B cell (primary cell): ENCODE measurements at regions not wholly inside any gene's neighbourhood (a gene's known extent, or its start where the extent isn't known, plus 50 kb on each side); places are given as distances from the start of the nearest gene placed in this dataset.

Experiments
- ATAC-seq: fragments of 200-7000 bp; cut with Tn5 transposase; one replicate; pipeline ENCODE4 v1.10.0; 2021; ENCODE audit warnings: low read depth, mild to moderate bottlenecking, moderate number of reproducible peaks, moderate library complexity
- CTCF ChIA-PET: fragments of 350-600 bp; sonication (Branson Sonifier 250); formaldehyde crosslinking; loops from one replicate; lab custom pipeline; 2021; ENCODE audit warnings: antibody characterized with exemption, inconsistent platforms; lab: Charles Lee
- POLR2A ChIA-PET: fragments of 350-600 bp; sonication (Branson Sonifier 250); formaldehyde crosslinking; loops from one replicate; lab custom pipeline; 2021; ENCODE audit warnings: antibody characterized with exemption; lab: Charles Lee
- DNase-seq: peaks from one replicate; pipeline ENCODE4 v3.0.0; 2013
- H2AFZ ChIP-seq: 2 replicates; pipeline ENCODE4 v1.6.1; 2012; ENCODE audit warnings: mild to moderate bottlenecking, low read depth, low read length; ENCODE audit not compliant: insufficient read depth, poor library complexity, severe bottlenecking
- H3K27ac ChIP-seq, 2 donors: 1 replicate in 1 of 2; 2 replicates in 1 of 2; pipeline ENCODE4 v1.5.1; 2012 to 2013; ENCODE audit warnings: low read length in 2 of 2, mild to moderate bottlenecking in 2 of 2, moderate library complexity in 1 of 2
- H3K27me3 ChIP-seq, 4 experiments: fragments of 200-600 bp in 1 of 4; sonication (generic) in 1 of 4; replicated peaks in 1 of 4; 1 replicate in 2 of 4; 2 replicates in 2 of 4; pipeline versions ENCODE4 v1.6.1 to v1.7.0; 2013 to 2016; ENCODE audit warnings: low read length in 3 of 4, mild to moderate bottlenecking in 2 of 4, mixed read lengths in 1 of 4, moderate library complexity in 1 of 4; ENCODE audit not compliant: insufficient read depth in 4 of 4, control insufficient read depth in 3 of 4; ENCODE audit errors: control extremely low read depth in 1 of 4
- H3K36me3 ChIP-seq, 2 experiments: replicated peaks in 1 of 2; 1 replicate in 1 of 2; 2 replicates in 1 of 2; pipeline versions ENCODE4 v1.6.1 to v1.7.1; 2013; ENCODE audit warnings: low read length in 1 of 2; ENCODE audit not compliant: insufficient read depth in 2 of 2, control insufficient read depth in 1 of 2; ENCODE audit errors: control extremely low read depth in 1 of 2, extremely low read depth in 1 of 2
- H3K4me1 ChIP-seq, 2 donors: fragments of 200-600 bp in 1 of 2; sonication (generic) in 1 of 2; 1 replicate in 1 of 2; 2 replicates in 1 of 2; pipeline versions ENCODE4 v1.5.1 to v1.6.1; 2013 to 2017; ENCODE audit warnings: low read length in 2 of 2; ENCODE audit not compliant: control insufficient read depth in 2 of 2, insufficient read depth in 2 of 2
- H3K4me2 ChIP-seq: replicated peaks from 2 replicates; pipeline ENCODE3; 2012; ENCODE audit warnings: mild to moderate bottlenecking, low read depth, low read length; ENCODE audit not compliant: poor library complexity, severe bottlenecking
- H3K4me3 ChIP-seq, 5 experiments: fragments of 200-600 bp in 1 of 5; sonication (generic) in 1 of 5; 1 replicate in 3 of 5; 2 replicates in 2 of 5; pipeline versions ENCODE4 v1.5.1 to v1.7.0; 2011 to 2016; ENCODE audit warnings: low read length in 4 of 5, mild to moderate bottlenecking in 4 of 5, low read depth in 2 of 5, control low read depth in 1 of 5, moderate library complexity in 1 of 5; ENCODE audit not compliant: insufficient read depth in 1 of 5; ENCODE audit errors: control extremely low read depth in 1 of 5, extremely low read depth in 1 of 5
- H3K79me2 ChIP-seq: fragments of 200-600 bp; sonication (generic); one replicate; pipeline ENCODE4 v1.6.0; 2016; ENCODE audit warnings: low read length; ENCODE audit not compliant: control insufficient read depth, insufficient read depth
- H3K9ac ChIP-seq: fragments of 200-600 bp; sonication (generic); 2 replicates; pipeline ENCODE4 v1.6.1; 2017; ENCODE audit warnings: mild to moderate bottlenecking, low read length, moderate library complexity
- H3K9me3 ChIP-seq, 3 donors: one replicate each; pipeline versions ENCODE4 v1.6.1 to v1.7.1; 2013; ENCODE audit warnings: low read length in 2 of 3; ENCODE audit not compliant: control insufficient read depth in 2 of 3, insufficient read depth in 1 of 3; ENCODE audit errors: control extremely low read depth in 1 of 3
- H4K20me1 ChIP-seq: 2 replicates; pipeline ENCODE4 v1.6.0; 2012; ENCODE audit warnings: mild to moderate bottlenecking, low read length; ENCODE audit not compliant: insufficient read depth, control insufficient read depth, poor library complexity, severe bottlenecking
- H3K27ac Mint-ChIP-seq: one replicate; pipeline ENCODE4 v1.8.0; 2021; ENCODE audit warnings: mixed read lengths
- H3K27me3 Mint-ChIP-seq: one replicate; pipeline ENCODE4 v1.8.0; 2021; ENCODE audit warnings: mixed read lengths
- H3K4me1 Mint-ChIP-seq: one replicate; pipeline ENCODE4 v1.8.0; 2021; ENCODE audit warnings: mixed read lengths
- H3K4me3 Mint-ChIP-seq: one replicate; pipeline ENCODE4 v1.8.0; 2021; ENCODE audit warnings: mixed read lengths
- H3K9me3 Mint-ChIP-seq: one replicate; pipeline ENCODE4 v1.8.0; 2022; ENCODE audit warnings: mixed read lengths; ENCODE audit not compliant: insufficient read depth
- CTCF ChIP-seq: fragments of 200-600 bp; IDR thresholded peaks from one replicate; pipeline ENCODE4 v1.8.0; 2022; ENCODE audit warnings: antibody characterized with exemption, mild to moderate bottlenecking
- EZH2 ChIP-seq: IDR thresholded peaks from 2 replicates; pipeline ENCODE4 v1.6.1; 2012; ENCODE audit warnings: borderline replicate concordance, low read depth, mild to moderate bottlenecking, moderate library complexity, low read length; ENCODE audit not compliant: insufficient read depth, poor library complexity, severe bottlenecking
- WGBS: methylation state at CpG from one replicate; pipeline ENCODE4 v1.1.5; 2013; ENCODE audit warnings: missing lambda C conversion rate; ENCODE audit not compliant: insufficient coverage; 5-methylcytosine and 5-hydroxymethylcytosine counted together
- intact Hi-C: fragments of 100-400 bp; cut with micrococcal nuclease; formaldehyde crosslinking; loops from one replicate; pipeline ENCODE4 v1.10.0; 2022

GRCh38 chr20:62589720-62590119 is 52.6 kb upstream of the SLCO4A1 start:
- ATAC-seq (no peak), DNase-seq (no peak)
- no peak overlapping the region for H3K27ac Mint-ChIP-seq
- POLR2A ChIA-PET = no interaction called here
- TF ChIP-seq EZH2 (no peak), CTCF (no peak)
- no peaks in the 10 kb centered on the region for H3K9me3 ChIP-seq
- peaks cover 0 to 20% (median under 1%) of the 10 kb centered on the region in 4 experiments for H3K27me3 ChIP-seq
- H3K79me2 ChIP-seq = no peaks in the 10 kb centered on the region
- no peak overlapping the region for H3K9ac ChIP-seq
- CTCF ChIA-PET = no interaction called here
- no peak overlapping the region for H2AFZ ChIP-seq
- no peak overlapping the region for H3K4me3 Mint-ChIP-seq
- H3K4me2 ChIP-seq = no peak overlapping the region
- H4K20me1 ChIP-seq = no peaks in the 10 kb centered on the region
- peaks cover 31% of the 10 kb centered on the region for H3K27me3 Mint-ChIP-seq
- H3K36me3 ChIP-seq = no peaks in the 10 kb centered on the region
- H3K4me1 ChIP-seq = no peaks in the 10 kb centered on the region
- WGBS = 100% methylated on average over 5 of the region's 14 CpGs
- no peak overlapping the region for H3K27ac ChIP-seq
- peaks cover 3% of the 10 kb centered on the region for H3K4me1 Mint-ChIP-seq
- H3K9me3 Mint-ChIP-seq = no peaks in the 10 kb centered on the region
- intact Hi-C loops = no loop called here
- no peak overlapping the region for H3K4me3 ChIP-seq

DNA sequence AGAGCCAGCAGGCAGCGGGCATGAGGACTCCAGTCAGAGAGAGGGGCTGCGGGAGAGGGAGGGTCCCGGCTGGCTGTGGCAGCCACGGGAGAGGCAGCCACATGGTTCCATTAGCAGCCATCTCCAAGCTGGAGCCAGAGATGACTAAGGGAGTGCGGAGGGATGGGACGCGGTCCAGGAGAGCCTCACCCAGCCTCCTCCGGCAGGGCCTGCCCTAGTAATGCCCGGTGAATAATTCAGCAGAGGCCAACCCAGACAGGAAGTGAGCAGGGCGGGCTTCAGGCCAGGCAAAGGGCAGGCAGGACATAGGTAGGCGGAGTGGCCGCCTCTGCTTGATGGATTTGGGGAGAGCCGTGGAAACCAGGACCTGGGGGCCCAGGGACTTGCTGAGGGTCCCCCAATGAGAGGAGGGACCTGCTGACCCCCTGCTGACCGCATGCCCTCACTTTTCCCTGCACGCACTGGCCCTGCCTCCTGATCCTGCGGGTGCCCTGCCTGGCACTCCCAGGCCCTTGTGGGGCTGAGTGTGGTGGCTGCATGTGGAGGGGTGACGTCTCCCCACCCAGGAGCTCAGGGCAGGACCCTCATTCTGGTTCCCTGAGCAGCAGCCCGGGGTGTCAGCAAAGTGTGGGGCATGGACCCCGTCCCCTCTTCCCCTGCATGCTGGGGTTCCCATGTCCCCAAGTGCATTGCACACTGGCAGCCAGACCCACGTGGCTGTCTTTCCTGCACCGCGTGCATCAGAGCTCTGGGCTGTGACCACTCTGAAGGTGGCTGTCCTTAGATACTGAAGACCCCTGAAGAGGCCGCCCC is 51.8 kb upstream of the SLCO4A1 start:
- Mint-ChIP-seq H3K27me3 (peaks cover 33% of the 10 kb centered on the region), H3K9me3 (no peaks in the 10 kb centered on the region), H3K4me1 (peaks cover 4% of the 10 kb centered on the region), H3K4me3 (no peak overlapping the region), H3K27ac (no peak overlapping the region)
- intact Hi-C loops = no loop called here
- TF ChIP-seq EZH2 = no peak
- no peak for TF ChIP-seq CTCF
- ATAC-seq = no peak
- ChIA-PET POLR2A (no interaction called here), CTCF (no interaction called here)
- H3K9ac ChIP-seq = no peak overlapping the region
- 76% methylated on average over 21 of the region's 23 CpGs for WGBS
- no peak overlapping the region for H3K4me2 ChIP-seq
- no peak overlapping the region for H2AFZ ChIP-seq
- H3K4me1 ChIP-seq = no peaks in the 10 kb centered on the region
- no peaks in the 10 kb centered on the region for H3K79me2 ChIP-seq
- no peak for DNase-seq
- no peak overlapping the region for H3K27ac ChIP-seq
- H3K4me3 ChIP-seq = no peak overlapping the region
- H3K36me3 ChIP-seq = no peaks in the 10 kb centered on the region
- H4K20me1 ChIP-seq = no peaks in the 10 kb centered on the region
- H3K27me3 ChIP-seq = peaks cover 0 to 23% (median 3%) of the 10 kb centered on the region in 4 experiments
- peaks cover 0 to under 1% (median 0%) of the 10 kb centered on the region in 3 donors for H3K9me3 ChIP-seq
